Neural cell (in vitro differentiated cells): ENCODE measurements at regions not wholly inside any gene's neighbourhood (a gene's known extent, or its start where the extent isn't known, plus 50 kb on each side); places are given as distances from the start of the nearest gene placed in this dataset.

Source experiments
- H2AFZ ChIP-seq: fragments of 200-600, 300-800 bp; sonication (generic), shearing (Covaris generic); 2 replicates; pipeline ENCODE4 v1.6.0; 2014; ENCODE audit warnings: low read depth, mild to moderate bottlenecking, antibody characterized with exemption, low read length, moderate library complexity
- H3F3A ChIP-seq: fragments of 200-600 bp; shearing (Covaris generic); 2 replicates; pipeline ENCODE4 v1.6.1; 2016; ENCODE audit warnings: mild to moderate bottlenecking, moderate library complexity, mixed read lengths, antibody characterized with exemption, low read length; ENCODE audit not compliant: insufficient read depth, poor library complexity, severe bottlenecking
- H3K27ac ChIP-seq: fragments of 200-600, 300-800 bp; sonication (generic), shearing (Covaris generic); 2 replicates; pipeline ENCODE4 v1.5.1; 2014; ENCODE audit warnings: mild to moderate bottlenecking, low read length, moderate library complexity
- H3K27me3 ChIP-seq: fragments of 300-800, 200-600 bp; sonication (generic), shearing (Covaris generic); 2 replicates; pipeline ENCODE4 v1.6.0; 2014; ENCODE audit warnings: mild to moderate bottlenecking, low read depth, low read length, moderate library complexity; ENCODE audit not compliant: insufficient read depth
- H3K36me3 ChIP-seq: fragments of 300-800, 200-600 bp; sonication (generic), shearing (Covaris generic); 2 replicates; pipeline ENCODE4 v1.5.1; 2014; ENCODE audit warnings: mild to moderate bottlenecking, antibody characterized with exemption, low read length, moderate library complexity; ENCODE audit not compliant: insufficient read depth
- H3K4me2 ChIP-seq: fragments of 300-800, 200-600 bp; sonication (generic), shearing (Covaris generic); 2 replicates; pipeline ENCODE4 v1.6.0; 2014; ENCODE audit warnings: mild to moderate bottlenecking, low read length
- H3K4me3 ChIP-seq: fragments of 300-800, 200-600 bp; sonication (generic), shearing (Covaris generic); 2 replicates; pipeline ENCODE4 v1.5.1; 2014; ENCODE audit warnings: mild to moderate bottlenecking, low read length, moderate library complexity
- H3K79me2 ChIP-seq: fragments of 200-600 bp; shearing (Covaris generic); replicated peaks from 2 replicates; pipeline ENCODE4 v1.6.0; 2014; ENCODE audit warnings: mild to moderate bottlenecking, low read length, moderate library complexity; ENCODE audit not compliant: insufficient read depth
- H3K9ac ChIP-seq: fragments of 300-800, 200-600 bp; sonication (generic), shearing (Covaris generic); 2 replicates; pipeline ENCODE4 v1.6.1; 2016; ENCODE audit warnings: mild to moderate bottlenecking, low read length, mixed read lengths
- H3K9me2 ChIP-seq: fragments of 200-600 bp; shearing (Covaris generic); 2 replicates; pipeline ENCODE4 v1.6.1; 2016; ENCODE audit warnings: mild to moderate bottlenecking, low read length, mixed read lengths; ENCODE audit not compliant: insufficient read depth
- H3K9me3 ChIP-seq: fragments of 200-600, 300-800 bp; sonication (generic), shearing (Covaris generic); 2 replicates; pipeline ENCODE4 v1.6.1; 2016; ENCODE audit warnings: mild to moderate bottlenecking, mixed run types, low read length, moderate library complexity, mixed read lengths
- H4K20me1 ChIP-seq: fragments of 200-600 bp; shearing (Covaris generic); 2 replicates; pipeline ENCODE4 v1.6.1; 2016; ENCODE audit warnings: mild to moderate bottlenecking, mixed run types; ENCODE audit not compliant: insufficient read depth
- CTCF ChIP-seq: fragments of 450-650 bp; IDR thresholded peaks from 2 replicates; pipeline ENCODE4 v1.5.1; 2014; ENCODE audit warnings: antibody characterized with exemption, mild to moderate bottlenecking, moderate library complexity; ENCODE audit not compliant: poor library complexity, severe bottlenecking
- EP300 ChIP-seq: fragments of 450-650 bp; conservative IDR thresholded peaks from 2 replicates; pipeline ENCODE4 v1.6.1; 2014; ENCODE audit warnings: antibody characterized with exemption, mild to moderate bottlenecking, moderate library complexity; ENCODE audit not compliant: poor library complexity, severe bottlenecking
- EZH2 ChIP-seq: fragments of 200-600, 300-800 bp; shearing (Covaris generic), sonication (generic); IDR thresholded peaks from 2 replicates; pipeline ENCODE4 v1.6.1; 2014; ENCODE audit warnings: antibody characterized with exemption, low read length, borderline replicate concordance, mild to moderate bottlenecking; ENCODE audit not compliant: insufficient read depth, poor library complexity, severe bottlenecking
- MXI1 ChIP-seq: fragments of 450-650 bp; conservative IDR thresholded peaks from 2 replicates; pipeline ENCODE4 v1.6.1; 2014; ENCODE audit warnings: antibody characterized with exemption, mild to moderate bottlenecking; ENCODE audit not compliant: poor library complexity, severe bottlenecking
- POLR2AphosphoS5 ChIP-seq: IDR thresholded peaks from 2 replicates; pipeline ENCODE4 v1.6.1; 2012
- RAD21 ChIP-seq: fragments of 450-650 bp; conservative IDR thresholded peaks from 2 replicates; pipeline ENCODE4 v1.6.1; 2014; ENCODE audit warnings: antibody characterized with exemption, mild to moderate bottlenecking, moderate library complexity
- SMC3 ChIP-seq: fragments of 450-650 bp; conservative IDR thresholded peaks from 2 replicates; pipeline ENCODE4 v1.6.1; 2014; ENCODE audit warnings: antibody characterized with exemption, mild to moderate bottlenecking, moderate library complexity; ENCODE audit not compliant: poor library complexity

DNA sequence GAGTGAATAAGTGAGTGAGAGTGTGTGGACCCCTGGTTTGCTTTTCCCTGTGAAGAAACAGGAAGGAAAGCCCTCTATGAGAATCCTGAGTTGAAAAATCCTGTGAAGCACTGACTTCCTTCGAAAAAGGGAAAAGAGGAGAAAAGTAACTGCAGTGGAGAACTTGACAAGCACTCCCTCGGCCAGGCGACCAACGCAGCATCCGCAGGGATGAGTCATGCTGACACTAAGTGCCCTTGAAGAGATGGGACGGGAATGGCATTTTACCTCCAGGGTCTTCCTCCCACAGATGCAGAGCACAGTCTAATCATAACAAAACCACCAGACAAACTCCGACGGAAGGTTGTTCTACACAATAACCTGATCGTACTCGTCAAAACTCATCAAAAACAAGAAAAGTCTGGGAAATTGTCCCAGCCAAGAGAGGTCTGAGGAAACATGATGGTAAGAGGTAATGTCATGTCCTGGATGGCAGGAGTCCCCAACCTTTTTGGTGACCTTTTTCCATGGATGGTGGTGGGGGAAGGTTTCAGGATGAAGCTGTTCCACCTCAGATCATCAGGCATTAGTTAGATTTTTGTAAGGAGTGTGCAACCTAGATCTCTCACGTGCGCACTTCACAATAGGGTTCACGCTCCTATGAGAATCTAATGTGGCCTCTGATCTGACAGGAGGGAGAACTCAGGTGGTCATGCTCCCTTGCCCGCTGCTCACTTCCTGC, 132.2 kb upstream of the B3GAT1 start:
- Histone ChIP-seq H3K4me3 (no peak overlapping the region), H3F3A (no peaks in the 10 kb centered on the region)

GRCh38 chr11:134543645-134544044, 131.6 kb upstream of the B3GAT1 start:
- Histone ChIP-seq H3K9me3 (no peaks in the 10 kb centered on the region), H3F3A (no peaks in the 10 kb centered on the region), H2AFZ (no peak overlapping the region), H3K27me3 (no peaks in the 10 kb centered on the region), H3K36me3 (no peaks in the 10 kb centered on the region), H3K27ac (no peak overlapping the region), H3K79me2 (no peaks in the 10 kb centered on the region), H3K4me2 (no peak overlapping the region), H3K4me3 (no peak overlapping the region), H3K9me2 (no peaks in the 10 kb centered on the region), H4K20me1 (no peaks in the 10 kb centered on the region), H3K9ac (no peak overlapping the region)
- TF ChIP-seq MXI1, result no peak
- no peak for TF ChIP-seq CTCF
- TF ChIP-seq RAD21, result no peak
- TF ChIP-seq SMC3, result no peak

More for the DNA sequence above, 132.2 kb upstream of the B3GAT1 start:
- Histone ChIP-seq H3K27ac (no peak overlapping the region), H3K4me2 (no peak overlapping the region), H3K9ac (no peak overlapping the region), H3K79me2 (no peaks in the 10 kb centered on the region), H3K27me3 (no peaks in the 10 kb centered on the region), H3K36me3 (no peaks in the 10 kb centered on the region), H3K9me2 (no peaks in the 10 kb centered on the region), H2AFZ (no peak overlapping the region), H4K20me1 (no peaks in the 10 kb centered on the region), H3K9me3 (no peaks in the 10 kb centered on the region)
- TF ChIP-seq RAD21 (no peak), MXI1 (no peak), CTCF (no peak), SMC3 (no peak), EZH2 (no peak), POLR2AphosphoS5 (no peak), EP300 (no peak)

DNA sequence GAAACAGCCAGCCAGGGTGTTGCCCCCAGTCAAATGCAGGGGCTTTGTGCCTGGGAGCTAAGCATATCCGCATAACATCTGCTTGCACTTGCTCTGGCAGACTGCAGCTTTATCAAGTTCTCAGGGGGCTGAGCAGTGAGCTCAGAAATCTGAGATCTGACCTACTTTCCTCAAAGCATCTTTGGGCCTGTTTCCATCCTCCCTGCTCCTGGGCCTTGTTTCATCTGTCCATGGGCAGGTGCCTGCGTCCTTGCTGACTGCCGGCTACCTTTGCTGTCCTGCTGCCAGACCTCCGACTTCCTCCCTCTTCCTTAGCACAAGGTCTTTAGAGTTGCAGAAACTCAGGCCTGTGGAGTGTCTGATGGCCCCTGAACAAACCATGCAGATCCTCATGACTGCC, 131.2 kb upstream of the B3GAT1 start:
- H2AFZ ChIP-seq, result no peak overlapping the region
- no peak overlapping the region for H3K4me2 ChIP-seq
- no peaks in the 10 kb centered on the region for H3K36me3 ChIP-seq
- H3K4me3 ChIP-seq, result no peak overlapping the region
- H3K9me3 ChIP-seq, result no peaks in the 10 kb centered on the region
- no peaks in the 10 kb centered on the region for H3F3A ChIP-seq
- no peak for TF ChIP-seq RAD21
- H3K27me3 ChIP-seq, result no peaks in the 10 kb centered on the region
- H3K9me2 ChIP-seq, result no peaks in the 10 kb centered on the region
- no peak overlapping the region for H3K27ac ChIP-seq
- no peaks in the 10 kb centered on the region for H4K20me1 ChIP-seq
- H3K79me2 ChIP-seq, result no peaks in the 10 kb centered on the region
- H3K9ac ChIP-seq, result no peak overlapping the region
